HG03280 (cell line): ENCODE measurements at regions not wholly inside any gene's neighbourhood (a gene's known extent, or its start where the extent isn't known, plus 50 kb on each side); places are given as distances from the start of the nearest gene placed in this dataset.

ENCODE experiments used
- ATAC-seq: cut with Tn5 transposase; IDR thresholded peaks from one replicate; pipeline ENCODE4 v1.9.1; 2021; ENCODE audit warnings: mild to moderate bottlenecking, moderate library complexity; ENCODE audit not compliant: unreplicated experiment

GRCh38 chr2:12232876-12233275 is 483.9 kb upstream of the TRIB2 start:
- ATAC-seq = no peak

GRCh38 chr2:12236136-12236844 is 480.4 kb upstream of the TRIB2 start:
- ATAC-seq = no peak

GRCh38 chr2:12240206-12240605 is 476.5 kb upstream of the TRIB2 start:
- ATAC-seq = no peak

- ATAC-seq = no peak
These were observed 473.4 kb upstream of the TRIB2 start for GRCh38 chr2:12243381-12243780.

- ATAC-seq = no peak
These were observed 472.7 kb upstream of the TRIB2 start for GRCh38 chr2:12244070-12244469.

GRCh38 chr2:12251121-12251520 is 465.6 kb upstream of the TRIB2 start:
- ATAC-seq = no peak

GRCh38 chr2:12251749-12252148 is 465.0 kb upstream of the TRIB2 start:
- ATAC-seq = no peak

- ATAC-seq = no peak
These were observed 463.5 kb upstream of the TRIB2 start for GRCh38 chr2:12253167-12253778.

GRCh38 chr2:12254280-12254860 is 462.4 kb upstream of the TRIB2 start:
- no peak for ATAC-seq

- no peak for ATAC-seq
These were observed 460.5 kb upstream of the TRIB2 start for GRCh38 chr2:12256206-12256605.

- ATAC-seq = no peak
These were observed 459.3 kb upstream of the TRIB2 start for GRCh38 chr2:12257476-12257875.

GRCh38 chr2:12259493-12259892 is 457.2 kb upstream of the TRIB2 start:
- ATAC-seq = no peak

GRCh38 chr2:12261986-12262680 is 454.6 kb upstream of the TRIB2 start:
- ATAC-seq = peak; percentile 33

GRCh38 chr2:12262681-12263436 is 453.9 kb upstream of the TRIB2 start:
- ATAC-seq = peak; percentile 86

- ATAC-seq = no peak
These were observed 453.0 kb upstream of the TRIB2 start for GRCh38 chr2:12263730-12264129.

- ATAC-seq = no peak
These were observed 452.6 kb upstream of the TRIB2 start for GRCh38 chr2:12264146-12264545.

GRCh38 chr2:12265646-12266045 is 451.1 kb upstream of the TRIB2 start:
- ATAC-seq = no peak

GRCh38 chr2:12267042-12267441 is 449.7 kb upstream of the TRIB2 start:
- ATAC-seq = no peak

GRCh38 chr2:12269041-12269972 is 447.4 kb upstream of the TRIB2 start:
- ATAC-seq = no peak
